Keratinocyte (primary cell): ENCODE measurements at regions not wholly inside any gene's neighbourhood (a gene's known extent, or its start where the extent isn't known, plus 50 kb on each side); places are given as distances from the start of the nearest gene placed in this dataset.

Experiments
- CTCF ChIP-seq, 3 experiments: IDR thresholded peaks in 1 of 3; conservative IDR thresholded peaks in 1 of 3; optimal IDR thresholded peaks in 1 of 3; 2 replicates in 2 of 3; 3 replicates in 1 of 3; pipeline versions ENCODE3 to v1.5.1; 2011; ENCODE audit warnings: low read length in 3 of 3, mild to moderate bottlenecking in 3 of 3, moderate library complexity in 2 of 3, control low read depth in 1 of 3, inconsistent platforms in 1 of 3; ENCODE audit not compliant: insufficient read depth in 2 of 3; ENCODE audit errors: extremely low read depth in 1 of 3
- EZH2 ChIP-seq: IDR thresholded peaks from one replicate; pipeline ENCODE4 v1.6.1; 2012; ENCODE audit warnings: inconsistent platforms, mild to moderate bottlenecking, low read length, moderate library complexity

- TF ChIP-seq EZH2 (no peak), CTCF (optimal IDR thresholded peaks at IDR 0.05 in 1 of 3, IDR thresholded peaks at IDR 0.05 in 1 of 3, conservative IDR thresholded peaks at IDR 0.05 in 1 of 3; ENCODE audit: extremely low read depth in 1 of 3, insufficient read depth in 2 of 3, low read length in 3 of 3) (no peak)
Measured at GRCh38 chr2:150640039-150640438, 152.6 kb upstream of the RND3 start.
